ENCODE measurements at regions not wholly inside any gene's neighbourhood (a gene's known extent, or its start where the extent isn't known, plus 50 kb on each side); places are given as distances from the start of the nearest gene placed in this dataset.
"Not testable (repeated sequence)": the region's sequence is repeated elsewhere in the genome, so short reads cannot be mapped to it uniquely, and the experiment has no call there.

GRCh38 chr2:90093571-90094270 is 1402.2 kb downstream of the RPIA start:
- not testable (repeated sequence) for DNase-seq

GRCh38 chr2:90097617-90098016 is 1406.1 kb downstream of the RPIA start:
- not testable (repeated sequence) for DNase-seq

GRCh38 chr2:90105142-90105541 is 1413.7 kb downstream of the RPIA start:
- DNase-seq = not testable (repeated sequence)

- DNase-seq = not testable (repeated sequence)
Measured at GRCh38 chr2:90123409-90123808, 1431.9 kb downstream of the RPIA start.

- DNase-seq = not testable (repeated sequence)
Measured at GRCh38 chr2:90139046-90139445, 1447.6 kb downstream of the RPIA start.

- DNase-seq = not testable (repeated sequence)
Measured at GRCh38 chr2:90141558-90141957, 1450.1 kb downstream of the RPIA start.

GRCh38 chr2:90151805-90152204 is 1460.3 kb downstream of the RPIA start:
- DNase-seq = not testable (repeated sequence)

- not testable (repeated sequence) for DNase-seq
Measured at GRCh38 chr2:90170978-90171377, 1479.5 kb downstream of the RPIA start.

- not testable (repeated sequence) for DNase-seq
Measured at GRCh38 chr2:90173081-90173480, 1481.6 kb downstream of the RPIA start.

- not testable (repeated sequence) for DNase-seq
Measured at GRCh38 chr2:90179591-90179990, 1488.1 kb downstream of the RPIA start.

- no peak for DNase-seq
Measured at GRCh38 chr2:90207454-90208058, 1516.1 kb downstream of the RPIA start.

- no peak for DNase-seq
Measured at GRCh38 chr2:90209009-90209408, 1517.5 kb downstream of the RPIA start.

GRCh38 chr2:90209806-90210205 is 1518.3 kb downstream of the RPIA start:
- no peak for DNase-seq

- DNase-seq = peak; percentile 7
Measured at GRCh38 chr2:90215880-90216279, 1524.4 kb downstream of the RPIA start.

- DNase-seq = not testable (repeated sequence)
Measured at GRCh38 chr2:90216801-90217200, 1525.3 kb downstream of the RPIA start.

- not testable (repeated sequence) for DNase-seq
Measured at GRCh38 chr2:90218534-90218933, 1527.1 kb downstream of the RPIA start.

- not testable (repeated sequence) for DNase-seq
Measured at GRCh38 chr2:90220623-90221299, 1529.3 kb downstream of the RPIA start.

- DNase-seq = no peak
Measured at GRCh38 chr2:90221300-90221651, 1529.8 kb downstream of the RPIA start.

GRCh38 chr2:90224767-90225166 is 1533.3 kb downstream of the RPIA start:
- DNase-seq = not testable (repeated sequence)

GRCh38 chr2:90226465-90227072 is 1535.1 kb downstream of the RPIA start:
- not testable (repeated sequence) for DNase-seq

- not testable (repeated sequence) for DNase-seq
Measured at GRCh38 chr2:90231199-90231598, 1539.7 kb downstream of the RPIA start.

GRCh38 chr2:90235452-90235851 is 1544.0 kb downstream of the RPIA start:
- not testable (repeated sequence) for DNase-seq

GRCh38 chr2:90237923-90238361 is 1546.5 kb downstream of the RPIA start:
- DNase-seq = peak; percentile 64
